ENCODE measurements at regions not wholly inside any gene's neighbourhood (a gene's known extent, or its start where the extent isn't known, plus 50 kb on each side); places are given as distances from the start of the nearest gene placed in this dataset.

DNA sequence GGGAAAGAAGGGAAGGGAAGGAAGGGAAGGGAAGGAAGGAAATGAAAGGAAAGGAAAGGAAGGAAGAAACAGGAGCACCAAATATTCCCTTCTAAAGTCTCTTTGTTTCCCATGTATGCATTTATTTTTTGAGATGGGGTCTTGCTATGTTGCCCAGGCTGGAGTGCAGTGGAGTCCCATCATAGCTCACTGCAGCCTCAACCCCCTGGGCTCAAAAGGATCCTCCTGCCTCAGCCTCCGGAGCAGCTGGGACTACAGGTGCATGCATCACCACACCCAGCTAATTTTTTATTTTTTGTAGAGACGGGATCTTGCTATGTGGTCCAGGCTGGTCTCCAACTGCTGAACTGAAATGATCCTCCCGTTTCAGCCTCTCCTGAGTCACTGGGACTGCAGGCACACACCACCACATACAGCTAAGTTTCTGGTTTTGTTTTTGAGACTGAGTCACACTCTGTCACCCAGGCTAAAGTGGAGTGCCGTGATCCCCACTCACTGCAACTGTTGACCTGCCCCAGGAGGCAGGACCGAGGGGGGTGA, 102.8 kb downstream of the CRLF2 start:
- no peak for DNase-seq (ENCODE audit: low spot score)
- Histone ChIP-seq H3K27me3 (replicated peaks; ENCODE audit: insufficient read depth, low read depth, low read length, poor library complexity) (peaks cover 12% of the 10 kb centered on the region), H3K36me3 (ENCODE audit: insufficient read depth, low read length, poor library complexity, severe bottlenecking) (no peaks in the 10 kb centered on the region), H3K27ac (ENCODE audit: low read depth, low read length, poor library complexity, severe bottlenecking) (no peak overlapping the region), H3K9me3 (ENCODE audit: low read depth, low read length, poor library complexity, severe bottlenecking) (peaks cover 3% of the 10 kb centered on the region), H3K4me3 (ENCODE audit: low read depth, low read length, poor library complexity, severe bottlenecking) (no peak overlapping the region), H3K4me1 (ENCODE audit: insufficient read depth, low read length, poor library complexity, severe bottlenecking) (no peaks in the 10 kb centered on the region)
- intact Hi-C loops (cut with micrococcal nuclease; ENCODE audit: unreplicated experiment) = no loop called here
- POLR2A ChIA-PET (ENCODE audit: low non-redundant PET) = no interaction called here
- no TSS peak for BruUV-seq (replicated peaks)
- CTCF ChIA-PET = no interaction called here
- TF ChIP-seq EZH2 (IDR thresholded peaks at IDR 0.05; ENCODE audit: borderline replicate concordance, low read depth, low read length, poor library complexity, severe bottlenecking) = no peak
- TF ChIP-seq, protein P1, sequence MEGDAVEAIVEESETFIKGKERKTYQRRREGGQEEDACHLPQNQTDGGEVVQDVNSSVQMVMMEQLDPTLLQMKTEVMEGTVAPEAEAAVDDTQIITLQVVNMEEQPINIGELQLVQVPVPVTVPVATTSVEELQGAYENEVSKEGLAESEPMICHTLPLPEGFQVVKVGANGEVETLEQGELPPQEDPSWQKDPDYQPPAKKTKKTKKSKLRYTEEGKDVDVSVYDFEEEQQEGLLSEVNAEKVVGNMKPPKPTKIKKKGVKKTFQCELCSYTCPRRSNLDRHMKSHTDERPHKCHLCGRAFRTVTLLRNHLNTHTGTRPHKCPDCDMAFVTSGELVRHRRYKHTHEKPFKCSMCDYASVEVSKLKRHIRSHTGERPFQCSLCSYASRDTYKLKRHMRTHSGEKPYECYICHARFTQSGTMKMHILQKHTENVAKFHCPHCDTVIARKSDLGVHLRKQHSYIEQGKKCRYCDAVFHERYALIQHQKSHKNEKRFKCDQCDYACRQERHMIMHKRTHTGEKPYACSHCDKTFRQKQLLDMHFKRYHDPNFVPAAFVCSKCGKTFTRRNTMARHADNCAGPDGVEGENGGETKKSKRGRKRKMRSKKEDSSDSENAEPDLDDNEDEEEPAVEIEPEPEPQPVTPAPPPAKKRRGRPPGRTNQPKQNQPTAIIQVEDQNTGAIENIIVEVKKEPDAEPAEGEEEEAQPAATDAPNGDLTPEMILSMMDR (conservative IDR thresholded peaks at IDR 0.05; ENCODE audit: low read depth, low read length) = no peak

- ChIA-PET CTCF (no interaction called here), POLR2A (ENCODE audit: low non-redundant PET) (no interaction called here)
- no peak for TF ChIP-seq EZH2 (IDR thresholded peaks at IDR 0.05; ENCODE audit: borderline replicate concordance, low read depth, low read length, poor library complexity, severe bottlenecking)
- TF ChIP-seq, protein P1 (conservative IDR thresholded peaks at IDR 0.05; ENCODE audit: low read depth, low read length) = no peak
- H3K36me3 ChIP-seq (ENCODE audit: insufficient read depth, low read length, poor library complexity, severe bottlenecking) = no peaks in the 10 kb centered on the region
- no TSS peak for BruUV-seq (replicated peaks)
- no peak overlapping the region for H3K27ac ChIP-seq (ENCODE audit: low read depth, low read length, poor library complexity, severe bottlenecking)
- H3K4me1 ChIP-seq (ENCODE audit: insufficient read depth, low read length, poor library complexity, severe bottlenecking) = no peaks in the 10 kb centered on the region
- H3K27me3 ChIP-seq (replicated peaks; ENCODE audit: insufficient read depth, low read depth, low read length, poor library complexity) = peaks cover 12% of the 10 kb centered on the region
- H3K9me3 ChIP-seq (ENCODE audit: low read depth, low read length, poor library complexity, severe bottlenecking) = peaks cover 3% of the 10 kb centered on the region
- H3K4me3 ChIP-seq (ENCODE audit: low read depth, low read length, poor library complexity, severe bottlenecking) = no peak overlapping the region
- intact Hi-C loops (cut with micrococcal nuclease; ENCODE audit: unreplicated experiment) = no loop called here
- no peak for DNase-seq (ENCODE audit: low spot score)
Observed at GRCh38 chrX:1108501-1109445, 103.7 kb downstream of the CRLF2 start.

DNA sequence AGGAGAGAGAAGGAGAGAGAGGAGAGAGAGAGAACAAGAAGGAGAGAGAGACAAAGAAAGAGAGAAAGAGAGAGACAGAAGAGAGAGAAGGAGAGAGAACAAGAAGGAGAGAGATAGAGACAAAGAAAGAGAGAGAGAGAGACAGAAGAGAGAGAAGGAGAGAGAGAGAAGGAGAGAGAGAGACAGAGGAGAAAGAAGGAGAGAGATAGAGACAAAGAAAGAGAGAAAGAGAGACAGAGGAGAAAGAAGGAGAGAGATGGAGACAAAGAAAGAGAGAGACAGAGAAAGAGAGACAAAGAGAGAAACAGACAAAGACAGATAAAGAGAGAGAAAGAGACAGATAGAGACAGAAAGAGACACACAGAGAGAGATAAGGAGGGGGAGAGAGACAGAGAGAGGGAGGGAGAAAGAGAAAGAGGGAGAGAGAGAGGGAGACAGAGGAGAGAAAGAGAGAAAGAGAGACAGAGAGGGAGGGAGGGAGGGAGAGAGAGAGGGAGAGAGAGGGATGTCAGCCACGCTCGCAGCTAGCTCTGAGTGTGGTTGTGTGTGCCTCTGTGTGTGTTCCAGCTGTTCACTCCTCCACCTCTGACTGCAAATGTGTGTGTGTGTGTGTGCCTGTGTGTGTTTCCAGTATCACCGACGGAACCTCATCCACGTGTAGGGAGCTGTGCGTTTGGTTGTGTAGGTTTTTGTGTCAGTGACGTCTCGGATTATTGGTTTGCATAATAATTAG, 105.8 kb downstream of the CRLF2 start:
- Histone ChIP-seq H3K9me3 (ENCODE audit: low read depth, low read length, poor library complexity, severe bottlenecking) (peaks cover 3% of the 10 kb centered on the region), H3K4me3 (ENCODE audit: low read depth, low read length, poor library complexity, severe bottlenecking) (no peak overlapping the region), H3K27ac (ENCODE audit: low read depth, low read length, poor library complexity, severe bottlenecking) (no peak overlapping the region), H3K36me3 (ENCODE audit: insufficient read depth, low read length, poor library complexity, severe bottlenecking) (no peaks in the 10 kb centered on the region), H3K27me3 (replicated peaks; ENCODE audit: insufficient read depth, low read depth, low read length, poor library complexity) (peaks cover 4% of the 10 kb centered on the region), H3K4me1 (ENCODE audit: insufficient read depth, low read length, poor library complexity, severe bottlenecking) (no peaks in the 10 kb centered on the region)
- CTCF ChIA-PET = no interaction called here
- intact Hi-C loops (cut with micrococcal nuclease; ENCODE audit: unreplicated experiment) = no loop called here
- POLR2A ChIA-PET (ENCODE audit: low non-redundant PET) = no interaction called here
- TF ChIP-seq, protein P1 (conservative IDR thresholded peaks at IDR 0.05; ENCODE audit: low read depth, low read length) = no peak
- TF ChIP-seq EZH2 (IDR thresholded peaks at IDR 0.05; ENCODE audit: borderline replicate concordance, low read depth, low read length, poor library complexity, severe bottlenecking) = no peak
- BruUV-seq (replicated peaks) = no TSS peak
- no peak for DNase-seq (ENCODE audit: low spot score)

Data from A673 (cell line).